ENCODE measurements at regions not wholly inside any gene's neighbourhood (a gene's known extent, or its start where the extent isn't known, plus 50 kb on each side); places are given as distances from the start of the nearest gene placed in this dataset.

- no peaks in the 10 kb centered on the region for H3K4me1 Mint-ChIP-seq (ENCODE audit: low read depth, unreplicated experiment)
- FAIRE-seq, result no peak
- Histone ChIP-seq H4K20me1 (ENCODE audit: insufficient read depth, low read length) (no peaks in the 10 kb centered on the region), H2AFZ (ENCODE audit: low read depth, low read length) (no peak overlapping the region), H3K27ac (ENCODE audit: low read depth, low read length) (no peak overlapping the region), H3K4me2 (ENCODE audit: low read length) (no peak overlapping the region), H3K36me3 (ENCODE audit: insufficient read depth, low read length) (no peaks in the 10 kb centered on the region), H3K4me3 (ENCODE audit: insufficient read depth, low read depth, low read length) (no peak overlapping the region), H3K9me3 (ENCODE audit: insufficient read depth, low read depth, low read length) (no peaks in the 10 kb centered on the region), H3K79me2 (ENCODE audit: insufficient read depth, low read length) (no peaks in the 10 kb centered on the region), H3K4me1 (ENCODE audit: insufficient read depth, low read length) (no peaks in the 10 kb centered on the region), H3K9ac (ENCODE audit: low read length) (no peak overlapping the region), H3K27me3 (ENCODE audit: insufficient read depth, low read length) (no peaks in the 10 kb centered on the region)
- H3K4me3 Mint-ChIP-seq (ENCODE audit: unreplicated experiment), result no peak overlapping the region
- no peaks in the 10 kb centered on the region for H3K9me3 Mint-ChIP-seq (ENCODE audit: unreplicated experiment)
- no peaks in the 10 kb centered on the region for H3K36me3 Mint-ChIP-seq (ENCODE audit: low read depth, unreplicated experiment)
- no peaks in the 10 kb centered on the region for H3K27me3 Mint-ChIP-seq (ENCODE audit: low read depth, unreplicated experiment)
- TF ChIP-seq EZH2 (IDR thresholded peaks at IDR 0.05; ENCODE audit: insufficient read depth, low read length) (no peak), CTCF (IDR thresholded peaks at IDR 0.05; ENCODE audit: insufficient read depth, low read depth, low read length) (no peak)
- no peak overlapping the region for H3K27ac Mint-ChIP-seq (ENCODE audit: unreplicated experiment)
- no peak for DNase-seq (ENCODE audit: low read depth)
Measured at GRCh38 chr3:176058856-176059255, 1138.4 kb downstream of the TBL1XR1 start.

DNA sequence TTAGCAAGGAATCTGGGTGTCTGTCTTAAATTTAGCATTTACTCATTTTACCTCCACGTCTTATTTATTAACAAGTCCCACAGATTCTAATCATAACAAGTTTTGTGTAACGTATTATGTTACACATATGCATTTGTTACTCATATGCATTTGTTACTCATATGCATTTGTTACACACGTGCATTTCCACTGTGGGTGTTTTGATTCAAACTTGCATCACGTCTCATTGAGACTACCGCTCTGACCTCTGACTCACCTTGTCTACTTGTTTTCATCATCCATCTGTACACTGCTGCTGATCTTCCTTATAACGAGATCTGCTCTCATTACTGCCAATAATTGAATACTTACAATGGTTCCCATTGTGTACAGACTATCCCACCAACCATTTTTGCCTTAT, 1141.4 kb downstream of the TBL1XR1 start:
- Histone ChIP-seq H3K4me3 (ENCODE audit: insufficient read depth, low read depth, low read length) (no peak overlapping the region), H2AFZ (ENCODE audit: low read depth, low read length) (no peak overlapping the region), H3K4me1 (ENCODE audit: insufficient read depth, low read length) (no peaks in the 10 kb centered on the region), H3K9ac (ENCODE audit: low read length) (no peak overlapping the region), H4K20me1 (ENCODE audit: insufficient read depth, low read length) (no peaks in the 10 kb centered on the region), H3K79me2 (ENCODE audit: insufficient read depth, low read length) (no peaks in the 10 kb centered on the region), H3K27me3 (ENCODE audit: insufficient read depth, low read length) (no peaks in the 10 kb centered on the region), H3K27ac (ENCODE audit: low read depth, low read length) (no peak overlapping the region), H3K9me3 (ENCODE audit: insufficient read depth, low read depth, low read length) (no peaks in the 10 kb centered on the region), H3K4me2 (ENCODE audit: low read length) (no peak overlapping the region), H3K36me3 (ENCODE audit: insufficient read depth, low read length) (no peaks in the 10 kb centered on the region)
- H3K27me3 Mint-ChIP-seq (ENCODE audit: low read depth, unreplicated experiment), result no peaks in the 10 kb centered on the region
- no peak overlapping the region for H3K4me3 Mint-ChIP-seq (ENCODE audit: unreplicated experiment)
- no peaks in the 10 kb centered on the region for H3K4me1 Mint-ChIP-seq (ENCODE audit: low read depth, unreplicated experiment)
- H3K27ac Mint-ChIP-seq (ENCODE audit: unreplicated experiment), result no peak overlapping the region
- H3K36me3 Mint-ChIP-seq (ENCODE audit: low read depth, unreplicated experiment), result no peaks in the 10 kb centered on the region
- no peaks in the 10 kb centered on the region for H3K9me3 Mint-ChIP-seq (ENCODE audit: unreplicated experiment)
- FAIRE-seq (no peak), DNase-seq (ENCODE audit: low read depth) (no peak)
- no peak for TF ChIP-seq EZH2 (IDR thresholded peaks at IDR 0.05; ENCODE audit: insufficient read depth, low read length)
- TF ChIP-seq CTCF (IDR thresholded peaks at IDR 0.05; ENCODE audit: insufficient read depth, low read depth, low read length), result no peak

- TF ChIP-seq CTCF (IDR thresholded peaks at IDR 0.05; ENCODE audit: insufficient read depth, low read depth, low read length), result no peak
- TF ChIP-seq EZH2 (IDR thresholded peaks at IDR 0.05; ENCODE audit: insufficient read depth, low read length), result no peak
- Histone ChIP-seq H3K9me3 (ENCODE audit: insufficient read depth, low read depth, low read length) (no peaks in the 10 kb centered on the region), H3K79me2 (ENCODE audit: insufficient read depth, low read length) (no peaks in the 10 kb centered on the region), H4K20me1 (ENCODE audit: insufficient read depth, low read length) (no peaks in the 10 kb centered on the region), H3K36me3 (ENCODE audit: insufficient read depth, low read length) (no peaks in the 10 kb centered on the region), H3K4me2 (ENCODE audit: low read length) (no peak overlapping the region), H3K4me1 (ENCODE audit: insufficient read depth, low read length) (no peaks in the 10 kb centered on the region), H3K4me3 (ENCODE audit: insufficient read depth, low read depth, low read length) (no peak overlapping the region), H3K27me3 (ENCODE audit: insufficient read depth, low read length) (no peaks in the 10 kb centered on the region), H2AFZ (ENCODE audit: low read depth, low read length) (no peak overlapping the region), H3K9ac (ENCODE audit: low read length) (no peak overlapping the region), H3K27ac (ENCODE audit: low read depth, low read length) (no peak overlapping the region)
- no peak overlapping the region for H3K4me3 Mint-ChIP-seq (ENCODE audit: unreplicated experiment)
- no peaks in the 10 kb centered on the region for H3K36me3 Mint-ChIP-seq (ENCODE audit: low read depth, unreplicated experiment)
- FAIRE-seq (no peak), DNase-seq (ENCODE audit: low read depth) (no peak)
- no peaks in the 10 kb centered on the region for H3K9me3 Mint-ChIP-seq (ENCODE audit: unreplicated experiment)
- no peak overlapping the region for H3K27ac Mint-ChIP-seq (ENCODE audit: unreplicated experiment)
- H3K27me3 Mint-ChIP-seq (ENCODE audit: low read depth, unreplicated experiment), result no peaks in the 10 kb centered on the region
- no peaks in the 10 kb centered on the region for H3K4me1 Mint-ChIP-seq (ENCODE audit: low read depth, unreplicated experiment)
Measured at GRCh38 chr3:176051766-176052165, 1145.5 kb downstream of the TBL1XR1 start.

Data from astrocyte (in vitro differentiated cells and primary cell).